Esophagus squamous epithelium (tissue), 4 donors: ENCODE measurements at regions not wholly inside any gene's neighbourhood (a gene's known extent, or its start where the extent isn't known, plus 50 kb on each side); places are given as distances from the start of the nearest gene placed in this dataset.

Source experiments
- POLR2A ChIP-seq, 4 donors: fragments of 450-650 bp; IDR thresholded peaks; one replicate each; pipeline ENCODE4 v1.6.1; 2017; ENCODE audit warnings: antibody characterized with exemption in 4 of 4, mild to moderate bottlenecking in 4 of 4, moderate library complexity in 3 of 4
- TF ChIP-seq, protein P1 (sequence below), 6 experiments: fragments of 450-650 bp in 4 of 6; fragments of 200-600 bp in 2 of 6; sonication (generic) in 2 of 6; IDR thresholded peaks; one replicate each; pipeline ENCODE4 v1.5.1; 2016 to 2019; ENCODE audit warnings: antibody characterized with exemption in 6 of 6, mild to moderate bottlenecking in 4 of 6, moderate library complexity in 4 of 6

DNA sequence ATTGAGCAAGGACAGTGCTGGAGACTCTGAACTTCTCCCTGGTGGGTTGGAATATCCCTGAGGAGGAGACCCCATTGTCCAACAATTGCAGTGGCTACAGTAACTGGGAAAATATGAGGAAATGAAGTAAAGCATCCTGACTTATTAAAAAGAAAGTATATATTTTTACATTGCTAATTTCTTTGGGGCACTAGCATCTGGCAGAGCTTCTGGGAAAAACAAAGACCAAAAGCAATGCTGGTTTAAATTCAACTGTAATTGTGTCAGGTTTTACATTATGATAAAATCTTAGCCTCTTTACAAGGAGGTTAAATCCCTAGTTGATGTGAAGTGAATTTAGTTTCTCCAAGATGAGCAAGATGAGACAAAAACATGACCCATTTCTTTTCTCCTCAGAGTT is 454.0 kb upstream of the RBMS3 start:
- TF ChIP-seq, protein P1, sequence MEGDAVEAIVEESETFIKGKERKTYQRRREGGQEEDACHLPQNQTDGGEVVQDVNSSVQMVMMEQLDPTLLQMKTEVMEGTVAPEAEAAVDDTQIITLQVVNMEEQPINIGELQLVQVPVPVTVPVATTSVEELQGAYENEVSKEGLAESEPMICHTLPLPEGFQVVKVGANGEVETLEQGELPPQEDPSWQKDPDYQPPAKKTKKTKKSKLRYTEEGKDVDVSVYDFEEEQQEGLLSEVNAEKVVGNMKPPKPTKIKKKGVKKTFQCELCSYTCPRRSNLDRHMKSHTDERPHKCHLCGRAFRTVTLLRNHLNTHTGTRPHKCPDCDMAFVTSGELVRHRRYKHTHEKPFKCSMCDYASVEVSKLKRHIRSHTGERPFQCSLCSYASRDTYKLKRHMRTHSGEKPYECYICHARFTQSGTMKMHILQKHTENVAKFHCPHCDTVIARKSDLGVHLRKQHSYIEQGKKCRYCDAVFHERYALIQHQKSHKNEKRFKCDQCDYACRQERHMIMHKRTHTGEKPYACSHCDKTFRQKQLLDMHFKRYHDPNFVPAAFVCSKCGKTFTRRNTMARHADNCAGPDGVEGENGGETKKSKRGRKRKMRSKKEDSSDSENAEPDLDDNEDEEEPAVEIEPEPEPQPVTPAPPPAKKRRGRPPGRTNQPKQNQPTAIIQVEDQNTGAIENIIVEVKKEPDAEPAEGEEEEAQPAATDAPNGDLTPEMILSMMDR (IDR thresholded peaks at IDR 0.05): no peak
- TF ChIP-seq POLR2A (IDR thresholded peaks at IDR 0.05): no peak
